H9 (cell line): ENCODE measurements at regions not wholly inside any gene's neighbourhood (a gene's known extent, or its start where the extent isn't known, plus 50 kb on each side); places are given as distances from the start of the nearest gene placed in this dataset.

Source experiments
- DNase-seq: peaks from one replicate; pipeline ENCODE4 v3.0.0-alpha.2; 2017
- H2AFZ ChIP-seq: one replicate; pipeline ENCODE4 v1.6.1; 2013; ENCODE audit warnings: mild to moderate bottlenecking, low read length, control low read depth, moderate library complexity
- H2AK5ac ChIP-seq: 2 replicates; pipeline ENCODE4 v1.6.1; 2013; ENCODE audit warnings: low read length, control low read depth, mixed read lengths; ENCODE audit not compliant: insufficient read length
- H2BK120ac ChIP-seq: one replicate; pipeline ENCODE4 v1.6.1; 2013; ENCODE audit warnings: low read depth, mild to moderate bottlenecking, low read length, control low read depth, inconsistent platforms; ENCODE audit not compliant: poor library complexity, severe bottlenecking
- H2BK12ac ChIP-seq: 2 replicates; pipeline ENCODE4 v1.6.1; 2013; ENCODE audit warnings: low read length, control low read depth, mixed read lengths, low read depth; ENCODE audit not compliant: insufficient read length
- H2BK15ac ChIP-seq: 2 replicates; pipeline ENCODE4 v1.6.1; 2013; ENCODE audit warnings: low read depth, low read length, control low read depth
- H2BK20ac ChIP-seq: one replicate; pipeline ENCODE4 v1.6.1; 2013; ENCODE audit warnings: low read depth, mild to moderate bottlenecking, low read length, control low read depth, inconsistent platforms; ENCODE audit not compliant: poor library complexity, severe bottlenecking
- H2BK5ac ChIP-seq: 2 replicates; pipeline ENCODE4 v1.6.1; 2013; ENCODE audit warnings: low read length, control low read depth, mixed read lengths; ENCODE audit not compliant: insufficient read length
- H3K14ac ChIP-seq: 2 replicates; pipeline ENCODE4 v1.6.1; 2013; ENCODE audit warnings: low read length, control low read depth; ENCODE audit not compliant: insufficient read depth
- H3K18ac ChIP-seq: 2 replicates; pipeline ENCODE4 v1.6.1; 2013; ENCODE audit warnings: low read depth, mild to moderate bottlenecking, mixed read lengths, low read length, control low read depth; ENCODE audit not compliant: insufficient read length
- H3K23ac ChIP-seq: 2 replicates; pipeline ENCODE4 v1.6.1; 2013; ENCODE audit warnings: low read length, control low read depth, mixed read lengths, low read depth; ENCODE audit not compliant: insufficient read length
- H3K23me2 ChIP-seq: 2 replicates; pipeline ENCODE4 v1.6.1; 2013; ENCODE audit warnings: low read depth, mild to moderate bottlenecking, mixed read lengths, low read length, control low read depth; ENCODE audit not compliant: insufficient read length, poor library complexity, severe bottlenecking
- H3K27ac ChIP-seq: 2 replicates; pipeline ENCODE4 v1.5.1; 2013; ENCODE audit warnings: low read length, control low read depth, mixed read lengths, low read depth; ENCODE audit not compliant: insufficient read length
- H3K27me3 ChIP-seq: 2 replicates; pipeline ENCODE4 v1.6.1; 2013; ENCODE audit warnings: low read length, control low read depth, inconsistent platforms; ENCODE audit not compliant: insufficient read depth
- H3K4ac ChIP-seq: 2 replicates; pipeline ENCODE4 v1.6.1; 2013; ENCODE audit warnings: low read depth, mild to moderate bottlenecking, control low read depth, inconsistent platforms, low read length, moderate library complexity
- H3K4me1 ChIP-seq: 2 replicates; pipeline ENCODE4 v1.6.1; 2013; ENCODE audit warnings: low read length, control low read depth, inconsistent platforms; ENCODE audit not compliant: insufficient read depth
- H3K4me2 ChIP-seq: 2 replicates; pipeline ENCODE4 v1.6.1; 2013; ENCODE audit warnings: low read length, control low read depth, mixed read lengths; ENCODE audit not compliant: insufficient read length, insufficient read depth
- H3K56ac ChIP-seq: 2 replicates; pipeline ENCODE4 v1.6.1; 2013; ENCODE audit warnings: low read depth, mild to moderate bottlenecking, mixed read lengths, low read length, control low read depth; ENCODE audit not compliant: insufficient read length
- H3K79me1 ChIP-seq: 2 replicates; pipeline ENCODE4 v1.6.1; 2013; ENCODE audit warnings: low read depth, mild to moderate bottlenecking, moderate library complexity, low read length, control low read depth, inconsistent platforms; ENCODE audit not compliant: insufficient read depth, poor library complexity, severe bottlenecking
- H3K79me2 ChIP-seq: 2 replicates; pipeline ENCODE4 v1.6.1; 2013; ENCODE audit warnings: low read length, control low read depth, inconsistent platforms; ENCODE audit not compliant: insufficient read depth
- H3K9ac ChIP-seq: 2 replicates; pipeline ENCODE4 v1.6.1; 2013; ENCODE audit warnings: low read length, control low read depth, mixed read lengths; ENCODE audit not compliant: insufficient read length; ENCODE audit errors: extremely low read depth
- H3K9me3 ChIP-seq: one replicate; pipeline ENCODE4 v1.6.1; 2013; ENCODE audit warnings: low read depth, low read length, inconsistent platforms; ENCODE audit not compliant: control insufficient read depth
- H3T11ph ChIP-seq: one replicate; pipeline ENCODE4 v1.6.1; 2013; ENCODE audit warnings: mild to moderate bottlenecking, low read length, control low read depth, inconsistent platforms
- H4K20me1 ChIP-seq: one replicate; pipeline ENCODE4 v1.6.1; 2013; ENCODE audit not compliant: control insufficient read depth, insufficient read length, insufficient read depth
- H4K5ac ChIP-seq: 2 replicates; pipeline ENCODE4 v1.6.1; 2013; ENCODE audit warnings: low read depth, mild to moderate bottlenecking, mixed read lengths, low read length, control low read depth; ENCODE audit not compliant: insufficient read length
- H4K8ac ChIP-seq: replicated peaks from 2 replicates; pipeline ENCODE4 v1.6.1; 2013; ENCODE audit warnings: low read length, control low read depth, mixed read lengths, low read depth; ENCODE audit not compliant: insufficient read length
- H4K91ac ChIP-seq: 2 replicates; pipeline ENCODE4 v1.6.1; 2013; ENCODE audit warnings: low read depth, mild to moderate bottlenecking, moderate library complexity, mixed read lengths, low read length, control low read depth; ENCODE audit not compliant: insufficient read length
- H3K27ac Mint-ChIP-seq, 3 experiments: 2 replicates in 2 of 3; 3 replicates in 1 of 3; pipeline ENCODE4 v1.8.0; 2020 to 2021; ENCODE audit warnings: mixed read lengths in 3 of 3, mild to moderate bottlenecking in 1 of 3, moderate library complexity in 1 of 3
- H3K27me3 Mint-ChIP-seq: 2 replicates; pipeline ENCODE4 v1.8.0; 2021; ENCODE audit warnings: low read depth, mild to moderate bottlenecking, moderate library complexity, mixed read lengths
- H3K36me3 Mint-ChIP-seq, 3 experiments: 2 replicates in 2 of 3; 3 replicates in 1 of 3; pipeline ENCODE4 v1.8.0; 2020 to 2021; ENCODE audit warnings: low read depth in 3 of 3, mixed read lengths in 3 of 3; ENCODE audit not compliant: insufficient read depth in 1 of 3
- H3K4me1 Mint-ChIP-seq, 2 experiments: 2 replicates each; pipeline ENCODE4 v1.8.0; 2020; ENCODE audit warnings: mixed read lengths in 2 of 2
- H3K4me3 Mint-ChIP-seq, 2 experiments: 2 replicates in 1 of 2; 3 replicates in 1 of 2; pipeline ENCODE4 v1.8.0; 2020 to 2021; ENCODE audit warnings: mild to moderate bottlenecking in 2 of 2, mixed read lengths in 2 of 2, moderate library complexity in 1 of 2
- H3K9me3 Mint-ChIP-seq, 2 experiments: 2 replicates in 1 of 2; 3 replicates in 1 of 2; pipeline ENCODE4 v1.8.0; 2020; ENCODE audit warnings: mild to moderate bottlenecking in 2 of 2, mixed read lengths in 2 of 2, moderate library complexity in 1 of 2
- WGBS: extraction: QIAGEN DNeasy Blood & Tissue Kit; methylation state at CpG from one replicate; pipeline ENCODE4 v1.1.7; 2013; ENCODE audit warnings: missing lambda C conversion rate, low lambda C conversion rate, mixed read lengths; ENCODE audit not compliant: insufficient read length; ENCODE audit errors: extremely low coverage; 5-methylcytosine and 5-hydroxymethylcytosine counted together
- TF ChIP-seq, protein P1 (sequence below): fragments of 200-600 bp; sonication (generic); conservative IDR thresholded peaks from 3 replicates; pipeline ENCODE4 v1.8.0; 2021; ENCODE audit warnings: antibody characterized with exemption, mild to moderate bottlenecking

DNA sequence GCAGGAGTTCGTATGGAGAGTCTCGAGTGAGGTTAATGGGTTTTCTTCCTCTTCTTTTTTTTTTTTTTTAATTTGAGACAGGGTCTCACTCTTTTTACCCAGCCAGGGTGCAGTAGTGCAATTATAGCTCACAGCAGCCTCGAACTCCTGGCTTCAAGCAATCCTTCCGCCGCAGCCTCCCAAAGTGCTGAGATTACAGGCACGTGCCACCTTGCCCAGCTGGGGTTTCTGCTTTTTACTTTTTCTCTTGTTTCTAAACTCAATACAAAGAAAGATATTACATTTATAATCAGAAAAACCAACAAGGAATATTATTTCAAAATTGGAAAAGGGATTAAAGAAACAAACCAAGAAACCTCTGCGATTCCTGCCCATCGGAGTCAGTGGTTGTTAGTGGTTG is 175.9 kb downstream of the SEC14L1 start:
- TF ChIP-seq, protein P1, sequence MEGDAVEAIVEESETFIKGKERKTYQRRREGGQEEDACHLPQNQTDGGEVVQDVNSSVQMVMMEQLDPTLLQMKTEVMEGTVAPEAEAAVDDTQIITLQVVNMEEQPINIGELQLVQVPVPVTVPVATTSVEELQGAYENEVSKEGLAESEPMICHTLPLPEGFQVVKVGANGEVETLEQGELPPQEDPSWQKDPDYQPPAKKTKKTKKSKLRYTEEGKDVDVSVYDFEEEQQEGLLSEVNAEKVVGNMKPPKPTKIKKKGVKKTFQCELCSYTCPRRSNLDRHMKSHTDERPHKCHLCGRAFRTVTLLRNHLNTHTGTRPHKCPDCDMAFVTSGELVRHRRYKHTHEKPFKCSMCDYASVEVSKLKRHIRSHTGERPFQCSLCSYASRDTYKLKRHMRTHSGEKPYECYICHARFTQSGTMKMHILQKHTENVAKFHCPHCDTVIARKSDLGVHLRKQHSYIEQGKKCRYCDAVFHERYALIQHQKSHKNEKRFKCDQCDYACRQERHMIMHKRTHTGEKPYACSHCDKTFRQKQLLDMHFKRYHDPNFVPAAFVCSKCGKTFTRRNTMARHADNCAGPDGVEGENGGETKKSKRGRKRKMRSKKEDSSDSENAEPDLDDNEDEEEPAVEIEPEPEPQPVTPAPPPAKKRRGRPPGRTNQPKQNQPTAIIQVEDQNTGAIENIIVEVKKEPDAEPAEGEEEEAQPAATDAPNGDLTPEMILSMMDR, result no peak
- no peaks in the 10 kb centered on the region for H3K9me3 ChIP-seq
- H3K9ac ChIP-seq, result no peak overlapping the region
- H3K4ac ChIP-seq, result no peak overlapping the region
- no peak overlapping the region for H2AFZ ChIP-seq
- Mint-ChIP-seq H3K4me3 (no peak overlapping the region), H3K27me3 (peaks cover 1% of the 10 kb centered on the region; the same call in 1 of the 2 replicates), H3K4me1 (peaks cover 29 to 53% of the 10 kb centered on the region in 2 experiments), H3K27ac (no peak overlapping the region; a peak in 2 of 7 replicates), H3K9me3 (no peaks in the 10 kb centered on the region; a peak in 1 of 5 replicates), H3K36me3 (peaks cover 4 to 16% (median 6%) of the 10 kb centered on the region in 3 experiments; a peak in 6 of 7 replicates)
- no peaks in the 10 kb centered on the region for H3K27me3 ChIP-seq
- H3K79me2 ChIP-seq, result 0 out of 2 replicates have a peak, but pooled peaks cover 1% of the 10 kb centered on the region
- H3K4me1 ChIP-seq, result peaks cover 4% of the 10 kb centered on the region; the same call in 1 of the 2 replicates
- H3K56ac ChIP-seq, result no peak overlapping the region
- no peak overlapping the region for H2BK12ac ChIP-seq
- no peak overlapping the region for H3K27ac ChIP-seq
- H3K23me2 ChIP-seq, result no peaks in the 10 kb centered on the region
- H2BK20ac ChIP-seq, result no peak overlapping the region
- no peak overlapping the region for H4K8ac ChIP-seq
- H3K23ac ChIP-seq, result no peak overlapping the region
- no peak overlapping the region for H3K18ac ChIP-seq
- H4K91ac ChIP-seq, result no peak overlapping the region
- DNase-seq, result no peak
- H2AK5ac ChIP-seq, result no peak overlapping the region
- no peaks in the 10 kb centered on the region for H3K79me1 ChIP-seq
- no peak overlapping the region for H3K14ac ChIP-seq
- no peak overlapping the region for H4K5ac ChIP-seq
- no peak overlapping the region for H2BK5ac ChIP-seq
- H4K20me1 ChIP-seq, result no peaks in the 10 kb centered on the region
- H3T11ph ChIP-seq, result no peak overlapping the region
- H2BK120ac ChIP-seq, result no peak overlapping the region
- WGBS, result no CpG with 5 or more reads among the region's 8 CpGs
- H2BK15ac ChIP-seq, result no peak overlapping the region
- no peak overlapping the region for H3K4me2 ChIP-seq
